Muscle layer of duodenum (tissue), 2 donors: ENCODE measurements at regions not wholly inside any gene's neighbourhood (a gene's known extent, or its start where the extent isn't known, plus 50 kb on each side); places are given as distances from the start of the nearest gene placed in this dataset.
A peak's percentile ranks its signal among the peaks of the same experiment; 100 is the strongest.
"Not testable (repeated sequence)": the region's sequence is repeated elsewhere in the genome, so short reads cannot be mapped to it uniquely, and the experiment has no call there.

Experiments
- H3K27ac ChIP-seq: one replicate; pipeline ENCODE4 v1.7.0; 2013; ENCODE audit warnings: mild to moderate bottlenecking, low read length
- H3K27me3 ChIP-seq: one replicate; pipeline ENCODE4 v1.7.0; 2013; ENCODE audit warnings: low read depth, mild to moderate bottlenecking, control low read depth, low read length
- H3K36me3 ChIP-seq, 2 donors: one replicate each; pipeline ENCODE4 v1.7.0; 2013; ENCODE audit warnings: low read length in 2 of 2, control low read depth in 1 of 2, mild to moderate bottlenecking in 1 of 2; ENCODE audit not compliant: insufficient read depth in 2 of 2, control insufficient read depth in 1 of 2
- H3K4me1 ChIP-seq, 2 donors: one replicate each; pipeline ENCODE4 v1.7.0; 2013; ENCODE audit warnings: low read length in 2 of 2, mild to moderate bottlenecking in 2 of 2, control low read depth in 1 of 2, moderate library complexity in 1 of 2; ENCODE audit not compliant: insufficient read depth in 2 of 2, control insufficient read depth in 1 of 2
- H3K4me3 ChIP-seq, 2 donors: one replicate each; pipeline ENCODE4 v1.7.0; 2013; ENCODE audit warnings: low read length in 2 of 2, low read depth in 1 of 2, mild to moderate bottlenecking in 1 of 2
- H3K9me3 ChIP-seq, 2 donors: one replicate each; pipeline ENCODE4 v1.7.0; 2013; ENCODE audit warnings: low read length in 2 of 2, control low read depth in 1 of 2, mild to moderate bottlenecking in 1 of 2; ENCODE audit not compliant: control insufficient read depth in 1 of 2
- donor health status: healthy.

DNA sequence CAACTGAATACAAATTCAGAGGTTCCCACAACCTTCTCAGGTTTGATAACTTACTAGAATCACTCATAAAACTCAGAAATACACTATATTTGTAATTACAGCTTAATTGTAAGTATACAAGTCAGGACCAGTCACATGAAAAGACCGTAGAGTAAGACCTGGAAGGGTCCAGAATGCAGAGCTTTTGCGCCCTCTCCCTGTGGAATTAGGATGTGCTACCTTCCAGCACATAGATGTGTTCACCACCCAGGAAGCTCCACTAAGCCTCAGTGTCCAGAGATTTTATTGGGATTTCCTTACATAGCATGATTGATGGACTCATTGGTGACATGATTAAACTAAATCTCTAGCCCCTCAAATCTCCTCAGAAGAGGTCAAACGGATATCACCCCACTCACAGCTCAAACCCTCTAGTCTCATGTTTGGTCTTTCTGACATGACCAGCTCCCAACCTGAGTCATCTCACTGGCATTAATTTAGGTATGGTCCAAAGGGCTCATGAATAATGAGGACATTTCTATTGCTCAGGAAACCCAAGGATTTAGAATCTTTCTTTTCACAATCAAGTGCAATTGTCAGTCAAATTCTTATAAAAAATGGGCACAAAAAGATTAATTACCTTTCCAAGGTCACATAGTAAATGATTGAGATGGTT is 77.2 kb upstream of the UBASH3B start:
- Histone ChIP-seq H3K27ac (no peak overlapping the region), H3K4me1 (no peaks in the 10 kb centered on the region), H3K36me3 (no peaks in the 10 kb centered on the region), H3K9me3 (no peaks in the 10 kb centered on the region), H3K27me3 (no peaks in the 10 kb centered on the region), H3K4me3 (no peak overlapping the region)

DNA sequence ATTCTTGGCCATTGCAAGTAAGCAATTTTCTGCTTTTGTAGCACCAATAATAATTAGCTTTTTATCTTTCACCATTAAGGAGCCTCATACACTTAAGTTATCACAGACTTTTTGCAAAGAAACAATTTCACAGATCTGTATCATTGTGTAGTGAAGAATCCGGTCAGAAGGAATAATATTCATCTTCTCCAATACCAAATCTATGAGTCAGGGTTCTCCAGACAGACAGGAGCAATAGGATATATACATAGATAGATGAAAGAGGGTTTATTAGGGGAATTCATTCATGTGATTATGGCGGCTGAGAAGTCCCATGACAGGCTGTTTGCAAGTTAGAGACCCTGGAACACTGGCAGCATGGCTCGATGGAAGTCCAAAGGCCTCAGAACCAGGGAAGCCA is 82.9 kb upstream of the UBASH3B start:
- H3K4me3 ChIP-seq: no peak overlapping the region
- H3K27ac ChIP-seq: no peak overlapping the region
- no peaks in the 10 kb centered on the region for H3K9me3 ChIP-seq
- no peaks in the 10 kb centered on the region for H3K27me3 ChIP-seq
- H3K4me1 ChIP-seq: no peaks in the 10 kb centered on the region
- H3K36me3 ChIP-seq: no peaks in the 10 kb centered on the region

DNA sequence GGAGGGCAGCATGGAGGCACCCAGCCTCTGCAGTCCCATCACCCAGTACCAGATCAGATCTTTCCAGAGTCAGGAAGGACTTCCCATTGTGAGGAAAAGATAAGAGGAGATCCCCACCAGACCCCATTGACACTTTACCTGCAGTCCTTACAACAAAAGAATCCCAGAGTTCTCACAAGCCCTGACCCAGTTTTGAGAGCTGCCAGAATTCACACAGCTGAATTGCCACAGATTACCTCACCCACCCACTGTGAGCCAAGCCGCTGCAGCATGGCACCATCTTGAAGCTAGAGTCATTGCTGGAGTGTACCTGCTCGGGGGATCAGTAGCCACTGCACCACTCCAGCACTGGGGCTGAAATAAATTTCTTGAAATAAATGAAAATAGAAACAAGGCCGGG is 91.8 kb upstream of the UBASH3B start:
- H3K36me3 ChIP-seq: no peaks in the 10 kb centered on the region
- no peaks in the 10 kb centered on the region for H3K27me3 ChIP-seq
- no peaks in the 10 kb centered on the region for H3K9me3 ChIP-seq
- no peak overlapping the region for H3K4me3 ChIP-seq
- H3K27ac ChIP-seq: no peak overlapping the region
- H3K4me1 ChIP-seq: no peaks in the 10 kb centered on the region

DNA sequence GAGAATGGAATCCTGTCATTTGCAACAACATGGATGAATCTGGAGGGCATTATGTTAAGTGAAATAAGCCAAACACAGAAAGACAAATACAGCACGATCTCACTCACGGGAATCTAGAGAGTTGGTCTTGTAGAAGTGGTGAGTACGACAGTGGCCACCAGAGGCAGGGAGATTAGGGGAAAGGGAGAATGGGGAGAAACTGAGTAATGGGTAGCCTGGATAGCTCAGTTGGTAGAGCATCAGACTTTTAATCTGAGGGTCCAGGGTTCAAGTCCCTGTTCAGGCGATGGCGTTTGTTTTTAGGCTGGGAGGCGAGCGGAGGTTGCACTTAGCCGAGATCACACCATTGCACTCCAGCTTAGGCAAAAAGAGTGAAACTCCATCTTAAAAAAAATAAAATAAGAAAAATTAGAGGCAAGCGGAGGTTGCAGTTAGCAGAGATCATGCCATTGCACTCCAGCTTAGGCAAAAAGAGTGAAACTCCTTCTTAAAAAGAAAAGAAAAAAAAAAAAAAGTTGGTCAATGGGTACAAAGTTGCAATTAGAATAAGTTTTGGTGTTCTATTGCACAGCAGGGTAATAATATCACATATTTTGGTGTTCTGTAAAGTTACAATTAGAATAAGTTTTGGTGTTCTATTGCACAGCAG is 95.7 kb upstream of the UBASH3B start:
- H3K4me1 ChIP-seq: no peaks in the 10 kb centered on the region
- no peaks in the 10 kb centered on the region for H3K27me3 ChIP-seq
- no peak overlapping the region for H3K27ac ChIP-seq

DNA sequence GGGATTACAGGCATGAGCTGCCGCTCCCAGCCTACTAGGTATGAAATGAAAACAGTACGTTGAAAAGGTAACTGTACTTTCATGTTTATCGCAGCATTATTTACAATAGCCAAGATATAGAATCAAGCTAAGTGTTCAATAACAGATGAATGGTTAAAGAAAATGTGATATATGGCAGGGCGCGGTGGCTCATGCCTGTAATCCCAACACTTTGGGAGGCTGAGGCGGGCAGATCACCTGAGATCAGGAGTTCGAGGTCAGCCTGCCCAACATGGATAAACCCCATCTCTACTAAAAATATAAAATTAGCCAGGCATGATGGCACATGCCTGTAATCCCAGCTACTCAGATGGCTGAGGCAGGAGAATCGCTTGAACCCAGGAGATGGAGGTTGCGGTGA is 96.3 kb upstream of the UBASH3B start:
- not testable (repeated sequence) for H3K4me1 ChIP-seq, H3K9me3 ChIP-seq, H3K27me3 ChIP-seq, H3K36me3 ChIP-seq, H3K4me3 ChIP-seq, H3K27ac ChIP-seq

More for the DNA sequence above, 95.7 kb upstream of the UBASH3B start:
- Histone ChIP-seq H3K9me3 (no peaks in the 10 kb centered on the region), H3K4me3 (no peak overlapping the region), H3K36me3 (no peaks in the 10 kb centered on the region)

DNA sequence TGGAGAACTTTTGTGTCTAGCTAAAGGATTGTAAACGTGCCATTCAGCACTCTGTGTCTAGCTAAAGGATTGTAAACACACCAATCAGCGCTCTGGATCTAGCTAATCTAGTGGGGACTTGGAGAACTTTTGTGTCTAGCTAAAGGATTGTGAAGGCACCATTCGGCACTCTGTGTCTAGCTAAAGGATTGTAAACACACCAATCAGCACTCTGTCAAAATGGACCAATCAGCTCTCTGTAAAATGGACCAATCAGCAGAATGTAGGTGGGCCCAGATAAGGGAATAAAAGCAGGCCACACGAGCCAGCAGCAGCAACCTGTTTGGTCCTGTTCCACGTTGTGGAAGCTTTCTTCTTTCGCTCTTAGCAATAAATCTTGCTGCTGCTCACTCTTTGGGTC is 98.4 kb upstream of the UBASH3B start:
- not testable (repeated sequence) for H3K9me3 ChIP-seq, H3K27ac ChIP-seq, H3K27me3 ChIP-seq, H3K36me3 ChIP-seq, H3K4me1 ChIP-seq
- H3K4me3 ChIP-seq: peak overlapping the region in 1 of 2 donors; percentile 57

DNA sequence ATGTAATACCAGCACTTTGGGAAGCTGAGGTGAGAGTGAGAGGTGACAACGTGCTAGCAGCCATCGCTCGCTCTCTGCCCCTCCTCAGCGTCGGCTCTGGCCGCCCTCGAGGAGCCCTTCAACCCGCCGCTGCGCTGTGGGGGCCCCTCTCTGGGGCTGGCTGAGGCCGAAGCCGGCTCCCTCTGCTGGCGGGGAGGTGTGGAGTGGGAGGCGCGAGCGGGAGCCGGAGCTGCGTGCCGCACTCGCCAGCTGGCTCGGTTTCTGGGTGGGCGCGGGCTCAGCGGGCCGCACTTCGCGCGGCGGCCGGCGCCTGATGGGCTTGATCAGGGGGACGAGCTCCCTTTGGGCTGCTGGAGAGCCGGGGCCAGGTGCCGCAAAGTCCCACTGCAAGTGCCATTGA is 98.9 kb upstream of the UBASH3B start:
- H3K27ac ChIP-seq: no peak overlapping the region

DNA sequence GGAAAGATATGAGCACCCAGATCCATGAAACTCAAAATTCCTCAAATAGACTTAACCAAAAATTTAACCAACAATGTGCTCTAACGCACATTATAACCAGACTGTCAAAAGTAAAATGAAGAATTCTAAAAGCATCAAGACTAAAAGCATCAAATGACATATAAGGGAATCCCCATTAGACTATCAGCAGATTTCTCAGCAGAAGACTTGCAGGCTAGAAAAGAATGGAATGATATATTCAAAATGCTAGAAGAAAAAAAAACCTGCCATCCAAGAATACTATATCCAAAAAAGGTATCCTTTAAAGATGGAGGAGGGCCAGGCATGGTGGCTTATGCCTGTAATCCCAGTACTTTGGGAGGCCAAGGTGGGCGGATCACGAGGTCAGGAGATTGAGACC is 117.5 kb upstream of the UBASH3B start:
- no peak overlapping the region for H3K27ac ChIP-seq
- no peaks in the 10 kb centered on the region for H3K36me3 ChIP-seq
- H3K9me3 ChIP-seq: peaks cover 6 to 21% of the 10 kb centered on the region in 2 donors
- no peak overlapping the region for H3K4me3 ChIP-seq
- H3K4me1 ChIP-seq: no peaks in the 10 kb centered on the region
- no peaks in the 10 kb centered on the region for H3K27me3 ChIP-seq

More for the DNA sequence above, 98.9 kb upstream of the UBASH3B start:
- Histone ChIP-seq H3K27me3 (no peaks in the 10 kb centered on the region), H3K4me1 (no peaks in the 10 kb centered on the region), H3K4me3 (peak overlapping the region in 1 of 2 donors; percentile 57), H3K36me3 (no peaks in the 10 kb centered on the region), H3K9me3 (no peaks in the 10 kb centered on the region)

DNA sequence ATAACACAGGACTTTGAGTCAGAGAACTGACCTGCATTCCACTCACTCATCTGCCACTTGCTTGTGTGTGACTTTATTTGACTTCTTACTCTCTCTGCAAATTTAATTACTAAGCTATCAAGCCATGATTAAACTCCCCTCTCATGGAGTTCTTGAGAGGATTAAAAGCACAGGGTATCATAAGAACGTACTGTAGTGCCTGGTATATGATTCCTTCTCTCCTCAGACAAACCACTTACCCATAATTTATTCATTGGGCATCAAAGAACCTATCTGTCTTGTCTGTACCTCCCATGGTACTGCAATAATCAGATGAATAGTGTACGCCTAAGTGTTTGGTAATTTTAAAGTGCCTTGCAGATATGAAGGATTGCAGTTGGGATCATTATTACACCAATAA is 130.6 kb upstream of the UBASH3B start:
- Histone ChIP-seq H3K27ac (no peak overlapping the region), H3K4me1 (peaks cover 5 to 6% of the 10 kb centered on the region in 2 donors), H3K9me3 (no peaks in the 10 kb centered on the region), H3K36me3 (no peaks in the 10 kb centered on the region), H3K27me3 (no peaks in the 10 kb centered on the region), H3K4me3 (no peak overlapping the region)

DNA sequence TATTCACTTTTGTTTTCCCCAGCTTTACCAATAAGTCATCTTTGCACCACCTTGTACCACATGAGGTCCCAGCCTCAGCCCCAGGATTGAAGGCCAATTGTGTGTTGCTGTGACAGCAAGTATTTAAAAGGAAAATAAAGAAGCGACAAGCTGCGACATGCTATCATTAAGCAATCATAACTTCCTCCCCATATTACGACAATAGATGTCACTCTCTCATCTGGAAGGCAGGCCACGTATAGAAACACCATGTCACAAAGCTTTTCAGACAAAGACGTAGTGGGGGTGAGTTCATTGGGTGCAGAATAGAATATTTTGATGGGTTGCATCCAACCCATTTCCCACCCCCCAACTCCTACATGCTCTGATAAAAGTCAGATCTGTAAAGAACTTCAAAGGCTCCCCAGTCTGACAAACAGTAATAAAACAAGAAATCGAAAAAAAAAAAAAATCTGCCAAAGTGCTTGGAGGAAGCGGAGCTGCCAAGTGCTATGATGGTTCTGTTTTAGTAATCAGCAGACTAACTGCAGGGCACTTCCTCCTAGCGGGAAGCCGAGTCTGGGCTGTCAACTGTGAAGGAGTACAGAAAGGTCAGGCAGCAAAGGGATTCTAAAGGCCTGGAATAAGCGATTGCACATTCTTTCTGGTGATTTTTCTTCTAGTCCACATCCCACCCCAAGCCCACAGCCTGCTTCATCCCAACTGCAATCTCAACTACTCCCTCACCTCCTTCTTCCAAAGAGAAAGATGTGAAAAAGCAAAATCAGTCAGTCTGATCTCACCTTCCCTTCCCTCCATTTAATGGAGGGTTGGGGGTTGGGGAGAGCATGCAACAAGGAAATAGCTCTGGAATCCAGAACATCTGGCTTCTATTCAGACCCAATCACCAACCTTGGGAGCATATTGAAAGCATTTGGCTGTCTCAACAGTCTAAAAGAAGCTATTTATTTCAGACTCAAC is 131.4 kb upstream of the UBASH3B start:
- no peak overlapping the region for H3K27ac ChIP-seq
- H3K36me3 ChIP-seq: no peaks in the 10 kb centered on the region
- peaks cover 5 to 6% of the 10 kb centered on the region in 2 donors for H3K4me1 ChIP-seq
- no peaks in the 10 kb centered on the region for H3K9me3 ChIP-seq
- H3K4me3 ChIP-seq: no peak overlapping the region
- H3K27me3 ChIP-seq: no peaks in the 10 kb centered on the region

DNA sequence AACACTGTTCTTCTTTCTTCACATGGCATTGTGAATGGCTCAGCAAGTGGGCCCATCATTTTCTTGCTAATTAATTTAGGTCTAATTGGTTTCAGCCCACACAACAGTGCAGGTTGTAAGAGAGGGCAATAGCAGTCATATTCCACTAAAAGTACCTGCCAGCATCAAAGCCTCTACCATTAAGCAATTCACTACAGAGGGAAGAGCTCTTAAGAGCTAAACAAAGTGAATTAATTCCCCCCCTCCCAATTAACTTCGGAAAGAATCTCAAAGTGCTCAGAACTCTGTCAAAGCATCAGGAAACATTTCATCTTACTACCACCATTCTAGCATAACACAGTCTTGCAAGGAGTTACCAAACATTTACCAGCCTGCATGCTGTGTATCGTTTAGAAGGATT is 133.9 kb upstream of the UBASH3B start:
- Histone ChIP-seq H3K36me3 (no peaks in the 10 kb centered on the region), H3K9me3 (no peaks in the 10 kb centered on the region), H3K4me1 (peaks cover 5 to 6% of the 10 kb centered on the region in 2 donors), H3K4me3 (no peak overlapping the region), H3K27ac (no peak overlapping the region), H3K27me3 (no peaks in the 10 kb centered on the region)
